ENCODE measurements at regions not wholly inside any gene's neighbourhood (a gene's known extent, or its start where the extent isn't known, plus 50 kb on each side); places are given as distances from the start of the nearest gene placed in this dataset.

DNA sequence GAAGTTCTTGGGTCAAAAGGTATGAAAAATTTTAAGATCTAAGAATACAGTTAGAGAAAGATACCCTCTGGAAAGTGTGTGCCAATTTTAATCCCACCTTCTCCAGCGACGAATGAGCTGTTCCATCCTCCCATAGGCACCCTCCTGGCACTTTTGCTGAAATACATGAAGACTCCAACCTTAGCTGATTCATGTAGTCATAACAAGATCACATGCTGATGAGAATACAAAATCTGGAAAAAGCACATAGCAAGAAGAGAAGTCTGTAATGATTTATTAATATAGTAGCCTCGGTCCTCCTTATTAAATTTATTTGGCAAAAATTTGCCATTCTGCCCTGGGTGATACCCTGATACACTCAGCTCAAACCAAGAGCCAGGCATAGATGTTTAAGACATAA, 88.9 kb downstream of the CCR1 start:
- H3K27me3 ChIP-seq (ENCODE audit: control insufficient read depth, low read length) = peaks cover 3% of the 10 kb centered on the region; the same call in 1 of the 2 replicates
- no peaks in the 10 kb centered on the region for H3K9me3 ChIP-seq (ENCODE audit: control insufficient read depth, insufficient read depth, low read length)
- no peaks in the 10 kb centered on the region for H3F3A ChIP-seq (ENCODE audit: control insufficient read depth, insufficient read depth)
- no peaks in the 10 kb centered on the region for H3K9me2 ChIP-seq (replicated peaks; ENCODE audit: control insufficient read depth, low read length)
- no peaks in the 10 kb centered on the region for H3K79me2 ChIP-seq (ENCODE audit: control insufficient read depth, low read length)
- no peak overlapping the region for H3K27ac ChIP-seq (ENCODE audit: low read depth, low read length)
- no peak overlapping the region for H3K4me3 ChIP-seq (ENCODE audit: low read length)
- H3K4me2 ChIP-seq (ENCODE audit: low read length) = no peak overlapping the region
- no peaks in the 10 kb centered on the region for H3K4me1 ChIP-seq (ENCODE audit: control insufficient read depth, low read length)
- H4K20me1 ChIP-seq (ENCODE audit: control insufficient read depth, insufficient read depth, low read depth, low read length) = no peaks in the 10 kb centered on the region
- TF ChIP-seq, protein P1, sequence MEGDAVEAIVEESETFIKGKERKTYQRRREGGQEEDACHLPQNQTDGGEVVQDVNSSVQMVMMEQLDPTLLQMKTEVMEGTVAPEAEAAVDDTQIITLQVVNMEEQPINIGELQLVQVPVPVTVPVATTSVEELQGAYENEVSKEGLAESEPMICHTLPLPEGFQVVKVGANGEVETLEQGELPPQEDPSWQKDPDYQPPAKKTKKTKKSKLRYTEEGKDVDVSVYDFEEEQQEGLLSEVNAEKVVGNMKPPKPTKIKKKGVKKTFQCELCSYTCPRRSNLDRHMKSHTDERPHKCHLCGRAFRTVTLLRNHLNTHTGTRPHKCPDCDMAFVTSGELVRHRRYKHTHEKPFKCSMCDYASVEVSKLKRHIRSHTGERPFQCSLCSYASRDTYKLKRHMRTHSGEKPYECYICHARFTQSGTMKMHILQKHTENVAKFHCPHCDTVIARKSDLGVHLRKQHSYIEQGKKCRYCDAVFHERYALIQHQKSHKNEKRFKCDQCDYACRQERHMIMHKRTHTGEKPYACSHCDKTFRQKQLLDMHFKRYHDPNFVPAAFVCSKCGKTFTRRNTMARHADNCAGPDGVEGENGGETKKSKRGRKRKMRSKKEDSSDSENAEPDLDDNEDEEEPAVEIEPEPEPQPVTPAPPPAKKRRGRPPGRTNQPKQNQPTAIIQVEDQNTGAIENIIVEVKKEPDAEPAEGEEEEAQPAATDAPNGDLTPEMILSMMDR (IDR thresholded peaks at IDR 0.05; ENCODE audit: low read depth, low read length, poor library complexity, severe bottlenecking) = no peak
- TF ChIP-seq EZH2phosphoT487 (IDR thresholded peaks at IDR 0.05; ENCODE audit: borderline replicate concordance, low read length) = no peak
- H3K36me3 ChIP-seq (ENCODE audit: control insufficient read depth, low read length) = no peaks in the 10 kb centered on the region

DNA sequence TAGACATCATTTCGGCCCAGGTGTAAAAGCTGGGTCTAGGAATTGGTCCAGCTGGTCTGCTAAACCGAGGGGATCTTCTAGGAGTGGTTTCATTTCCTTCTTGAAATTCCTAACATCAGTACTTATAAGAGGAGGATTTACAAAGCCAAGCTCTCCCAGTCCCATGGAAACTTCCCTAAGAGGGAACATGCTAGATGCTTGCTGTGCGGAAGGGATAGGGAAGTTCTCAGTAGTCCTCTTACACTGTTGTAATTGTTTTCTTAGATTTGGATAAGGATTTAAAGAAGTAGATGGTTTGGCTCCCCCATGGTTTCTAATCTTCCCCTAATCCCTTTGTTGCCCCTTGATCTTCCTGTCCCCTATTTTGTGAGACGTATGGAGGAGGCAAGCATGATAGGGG, 89.7 kb upstream of the XCR1 start:
- H3K36me3 ChIP-seq (ENCODE audit: control insufficient read depth, low read length) = no peaks in the 10 kb centered on the region
- no peaks in the 10 kb centered on the region for H3K9me2 ChIP-seq (replicated peaks; ENCODE audit: control insufficient read depth, low read length)
- no peaks in the 10 kb centered on the region for H4K20me1 ChIP-seq (ENCODE audit: control insufficient read depth, insufficient read depth, low read depth, low read length)
- no peaks in the 10 kb centered on the region for H3K4me1 ChIP-seq (ENCODE audit: control insufficient read depth, low read length)
- no peaks in the 10 kb centered on the region for H3K9me3 ChIP-seq (ENCODE audit: control insufficient read depth, insufficient read depth, low read length)
- no peak overlapping the region for H3K4me2 ChIP-seq (ENCODE audit: low read length)
- no peak overlapping the region for H3K4me3 ChIP-seq (ENCODE audit: low read length)
- no peak overlapping the region for H3K27ac ChIP-seq (ENCODE audit: low read depth, low read length)
- no peaks in the 10 kb centered on the region for H3K79me2 ChIP-seq (ENCODE audit: control insufficient read depth, low read length)
- peaks cover 6% of the 10 kb centered on the region; the same call in 1 of the 2 replicates for H3K27me3 ChIP-seq (ENCODE audit: control insufficient read depth, low read length)
- TF ChIP-seq, protein P1 (IDR thresholded peaks at IDR 0.05; ENCODE audit: low read depth, low read length, poor library complexity, severe bottlenecking) = no peak
- no peak for TF ChIP-seq EZH2phosphoT487 (IDR thresholded peaks at IDR 0.05; ENCODE audit: borderline replicate concordance, low read length)
- H3F3A ChIP-seq (ENCODE audit: control insufficient read depth, insufficient read depth) = no peaks in the 10 kb centered on the region

- Histone ChIP-seq H3K79me2 (ENCODE audit: control insufficient read depth, low read length) (no peaks in the 10 kb centered on the region), H3K4me3 (ENCODE audit: low read length) (no peak overlapping the region), H3K27me3 (ENCODE audit: control insufficient read depth, low read length) (0 out of 2 replicates have a peak, but pooled peaks cover 7% of the 10 kb centered on the region), H3K27ac (ENCODE audit: low read depth, low read length) (no peak overlapping the region), H3K4me1 (ENCODE audit: control insufficient read depth, low read length) (no peaks in the 10 kb centered on the region), H3F3A (ENCODE audit: control insufficient read depth, insufficient read depth) (no peaks in the 10 kb centered on the region), H3K9me2 (replicated peaks; ENCODE audit: control insufficient read depth, low read length) (no peaks in the 10 kb centered on the region), H3K36me3 (ENCODE audit: control insufficient read depth, low read length) (no peaks in the 10 kb centered on the region), H3K9me3 (ENCODE audit: control insufficient read depth, insufficient read depth, low read length) (no peaks in the 10 kb centered on the region), H3K4me2 (ENCODE audit: low read length) (no peak overlapping the region), H4K20me1 (ENCODE audit: control insufficient read depth, insufficient read depth, low read depth, low read length) (no peaks in the 10 kb centered on the region)
- TF ChIP-seq EZH2phosphoT487 (IDR thresholded peaks at IDR 0.05; ENCODE audit: borderline replicate concordance, low read length) = no peak
- TF ChIP-seq, protein P1 (IDR thresholded peaks at IDR 0.05; ENCODE audit: low read depth, low read length, poor library complexity, severe bottlenecking) = no peak
Measured at GRCh38 chr3:46114323-46114988, 87.2 kb upstream of the XCR1 start.
